Naive thymus-derived CD8-positive, alpha-beta T cell (primary cell): ENCODE measurements at regions not wholly inside any gene's neighbourhood (a gene's known extent, or its start where the extent isn't known, plus 50 kb on each side); places are given as distances from the start of the nearest gene placed in this dataset.

Experiments used
- ATAC-seq, 2 donors: fragments of 150-1000 bp; cut with Tn5 transposase in 1 of 2; sonication (Bioruptor Pico), chemical (Tn5 transposase) in 1 of 2; 1 replicate in 1 of 2; 2 replicates in 1 of 2; pipeline ENCODE4 v1.10.0; 2021; ENCODE audit warnings: mild to moderate bottlenecking in 2 of 2, moderate library complexity in 2 of 2
- POLR2A ChIA-PET: fragments of 350-600 bp; sonication (Branson Sonifier 250); formaldehyde crosslinking; loops from one replicate; lab custom pipeline; 2021; ENCODE audit warnings: antibody characterized with exemption; lab: Charles Lee
- DNase-seq, 10 donors: peaks; one replicate each; pipeline versions ENCODE4 v3.0.0 to v3.0.0-alpha.2; 2020 to 2022
- H3K27ac Mint-ChIP-seq, 10 donors: one replicate each; pipeline ENCODE4 v1.8.0; 2020 to 2022; ENCODE audit warnings: mild to moderate bottlenecking in 10 of 10, mixed read lengths in 10 of 10, moderate library complexity in 4 of 10, inconsistent platforms in 1 of 10
- H3K27me3 Mint-ChIP-seq, 5 donors: one replicate each; pipeline ENCODE4 v1.8.0; 2021 to 2022; ENCODE audit warnings: mixed read lengths in 5 of 5
- H3K36me3 Mint-ChIP-seq, 3 donors: one replicate each; pipeline ENCODE4 v1.8.0; 2020 to 2022; ENCODE audit warnings: mixed read lengths in 3 of 3, mild to moderate bottlenecking in 2 of 3, inconsistent platforms in 1 of 3
- H3K4me1 Mint-ChIP-seq, 4 donors: one replicate each; pipeline ENCODE4 v1.8.0; 2021 to 2022; ENCODE audit warnings: mixed read lengths in 4 of 4
- H3K4me3 Mint-ChIP-seq, 10 donors: one replicate each; pipeline ENCODE4 v1.8.0; 2020 to 2022; ENCODE audit warnings: mild to moderate bottlenecking in 10 of 10, mixed read lengths in 10 of 10, moderate library complexity in 6 of 10, inconsistent platforms in 1 of 10
- H3K9me3 Mint-ChIP-seq, 9 donors: one replicate each; pipeline ENCODE4 v1.8.0; 2020 to 2022; ENCODE audit warnings: mixed read lengths in 9 of 9, mild to moderate bottlenecking in 3 of 9, inconsistent platforms in 1 of 9, moderate library complexity in 1 of 9

GRCh38 chr3:115232167-115232566, 85.1 kb upstream of the ZBTB20 start:
- H3K9me3 Mint-ChIP-seq, result no peaks in the 10 kb centered on the region
- no peaks in the 10 kb centered on the region for H3K27me3 Mint-ChIP-seq
- no peak for ATAC-seq
- H3K4me3 Mint-ChIP-seq, result no peak overlapping the region
- POLR2A ChIA-PET, result interaction anchor here (0.7 kb wide), 1 partner anchor 530 kb away, joined by 3 read pairs; no protein-coding TSS in a partner anchor
- H3K27ac Mint-ChIP-seq, result no peak overlapping the region
- no peak for DNase-seq
- H3K36me3 Mint-ChIP-seq, result no peaks in the 10 kb centered on the region
- no peaks in the 10 kb centered on the region for H3K4me1 Mint-ChIP-seq

- Mint-ChIP-seq H3K36me3 (no peaks in the 10 kb centered on the region), H3K27me3 (no peaks in the 10 kb centered on the region), H3K27ac (no peak overlapping the region), H3K9me3 (no peaks in the 10 kb centered on the region), H3K4me3 (no peak overlapping the region), H3K4me1 (no peaks in the 10 kb centered on the region)
- DNase-seq (no peak), ATAC-seq (no peak)
- POLR2A ChIA-PET, result no interaction called here
Observed at GRCh38 chr3:115233021-115233420, 85.9 kb upstream of the ZBTB20 start.

- Mint-ChIP-seq H3K36me3 (peaks cover 0 to 2% (median 0%) of the 10 kb centered on the region in 3 donors), H3K4me1 (no peaks in the 10 kb centered on the region), H3K27me3 (no peaks in the 10 kb centered on the region), H3K9me3 (no peaks in the 10 kb centered on the region), H3K4me3 (no peak overlapping the region), H3K27ac (no peak overlapping the region)
- POLR2A ChIA-PET, result no interaction called here
- DNase-seq (no peak), ATAC-seq (no peak)
Observed at GRCh38 chr3:115236496-115236895, 89.4 kb upstream of the ZBTB20 start.

- no peaks in the 10 kb centered on the region for H3K4me1 Mint-ChIP-seq
- peaks cover 0 to 11% (median 0%) of the 10 kb centered on the region in 9 donors for H3K9me3 Mint-ChIP-seq
- peaks cover 0 to 3% (median 0%) of the 10 kb centered on the region in 5 donors for H3K27me3 Mint-ChIP-seq
- POLR2A ChIA-PET, result no interaction called here
- H3K27ac Mint-ChIP-seq, result no peak overlapping the region
- ATAC-seq (no peak), DNase-seq (no peak)
- peaks cover 0 to 9% (median 2%) of the 10 kb centered on the region in 3 donors for H3K36me3 Mint-ChIP-seq
- no peak overlapping the region for H3K4me3 Mint-ChIP-seq
Observed at GRCh38 chr3:115239717-115240116, 92.6 kb upstream of the ZBTB20 start.

GRCh38 chr3:115244350-115244749, 97.3 kb upstream of the ZBTB20 start:
- Mint-ChIP-seq H3K9me3 (peaks cover 0 to 11% (median 0%) of the 10 kb centered on the region in 9 donors), H3K27ac (no peak overlapping the region), H3K4me3 (no peak overlapping the region), H3K4me1 (no peaks in the 10 kb centered on the region), H3K36me3 (peaks cover 0 to 9% (median 2%) of the 10 kb centered on the region in 3 donors), H3K27me3 (peaks cover 0 to 3% (median 0%) of the 10 kb centered on the region in 5 donors)
- ATAC-seq (no peak), DNase-seq (no peak)
- POLR2A ChIA-PET, result no interaction called here

GRCh38 chr3:115245438-115245837, 98.3 kb upstream of the ZBTB20 start:
- no peak overlapping the region for H3K4me3 Mint-ChIP-seq

GRCh38 chr3:115245899-115246298, 98.8 kb upstream of the ZBTB20 start:
- DNase-seq, result no peak
- Mint-ChIP-seq H3K27ac (no peak overlapping the region), H3K27me3 (peaks cover 0 to 3% (median 0%) of the 10 kb centered on the region in 5 donors), H3K9me3 (peaks cover 0 to 11% (median 0%) of the 10 kb centered on the region in 9 donors), H3K36me3 (peaks cover 0 to 9% (median under 1%) of the 10 kb centered on the region in 3 donors), H3K4me1 (no peaks in the 10 kb centered on the region), H3K4me3 (no peak overlapping the region)
- POLR2A ChIA-PET, result no interaction called here
- no peak for ATAC-seq

More at GRCh38 chr3:115245438-115245837, 98.3 kb upstream of the ZBTB20 start:
- ATAC-seq, result no peak
- no peak for DNase-seq
- peaks cover 0 to 9% (median 2%) of the 10 kb centered on the region in 3 donors for H3K36me3 Mint-ChIP-seq
- H3K4me1 Mint-ChIP-seq, result no peaks in the 10 kb centered on the region
- POLR2A ChIA-PET, result no interaction called here
- H3K27ac Mint-ChIP-seq, result no peak overlapping the region
- H3K9me3 Mint-ChIP-seq, result peaks cover 0 to 11% (median 0%) of the 10 kb centered on the region in 9 donors
- H3K27me3 Mint-ChIP-seq, result peaks cover 0 to 3% (median 0%) of the 10 kb centered on the region in 5 donors

GRCh38 chr3:115246461-115247020, 99.5 kb upstream of the ZBTB20 start:
- Mint-ChIP-seq H3K27me3 (peaks cover 0 to 3% (median 0%) of the 10 kb centered on the region in 5 donors), H3K36me3 (peaks cover 0 to 9% (median 0%) of the 10 kb centered on the region in 3 donors)
- ATAC-seq, result no peak

GRCh38 chr3:115248274-115248673, 101.2 kb upstream of the ZBTB20 start:
- Mint-ChIP-seq H3K4me3 (no peak overlapping the region), H3K36me3 (peaks cover 0 to 4% (median 0%) of the 10 kb centered on the region in 3 donors), H3K27ac (no peak overlapping the region), H3K27me3 (peaks cover 0 to 2% (median 0%) of the 10 kb centered on the region in 5 donors), H3K9me3 (peaks cover 0 to 9% (median 0%) of the 10 kb centered on the region in 9 donors), H3K4me1 (no peaks in the 10 kb centered on the region)
- DNase-seq (no peak), ATAC-seq (no peak)
- POLR2A ChIA-PET, result no interaction called here

More at GRCh38 chr3:115246461-115247020, 99.5 kb upstream of the ZBTB20 start:
- no peak for DNase-seq
- Mint-ChIP-seq H3K9me3 (peaks cover 0 to 11% (median 0%) of the 10 kb centered on the region in 9 donors), H3K27ac (no peak overlapping the region), H3K4me1 (no peaks in the 10 kb centered on the region), H3K4me3 (no peak overlapping the region)
- POLR2A ChIA-PET, result interaction anchor here (0.6 kb wide), 1 partner anchor 18 kb away, joined by 3 read pairs; no protein-coding TSS in a partner anchor

GRCh38 chr3:115251509-115251908, 104.4 kb upstream of the ZBTB20 start:
- no peak for ATAC-seq
- Mint-ChIP-seq H3K4me3 (no peak overlapping the region), H3K9me3 (peaks cover 0 to 29% (median 12%) of the 10 kb centered on the region in 9 donors), H3K4me1 (no peaks in the 10 kb centered on the region), H3K36me3 (peaks cover 0 to 15% (median 4%) of the 10 kb centered on the region in 3 donors), H3K27ac (no peak overlapping the region), H3K27me3 (peaks cover 0 to 4% (median 0%) of the 10 kb centered on the region in 5 donors)
- POLR2A ChIA-PET, result no interaction called here
- no peak for DNase-seq

- Mint-ChIP-seq H3K27ac (no peak overlapping the region), H3K4me1 (no peaks in the 10 kb centered on the region), H3K36me3 (peaks cover 1 to 27% (median 4%) of the 10 kb centered on the region in 3 donors), H3K4me3 (no peak overlapping the region), H3K27me3 (peaks cover 0 to 10% (median 0%) of the 10 kb centered on the region in 5 donors), H3K9me3 (peaks cover 0 to 40% (median 23%) of the 10 kb centered on the region in 9 donors)
- no peak for DNase-seq
- POLR2A ChIA-PET, result no interaction called here
- no peak for ATAC-seq
Observed at GRCh38 chr3:115252679-115253078, 105.6 kb upstream of the ZBTB20 start.

GRCh38 chr3:115254492-115255196, 107.6 kb upstream of the ZBTB20 start:
- POLR2A ChIA-PET, result no interaction called here
- Mint-ChIP-seq H3K4me1 (no peaks in the 10 kb centered on the region), H3K27ac (no peak overlapping the region), H3K36me3 (peaks cover 1 to 38% (median 4%) of the 10 kb centered on the region in 3 donors), H3K4me3 (no peak overlapping the region), H3K27me3 (peaks cover 0 to 10% (median 0%) of the 10 kb centered on the region in 5 donors), H3K9me3 (peaks cover 0 to 55% (median 30%) of the 10 kb centered on the region in 9 donors)
- DNase-seq (no peak), ATAC-seq (no peak)

GRCh38 chr3:115255197-115255585, 108.1 kb upstream of the ZBTB20 start:
- ATAC-seq (no peak), DNase-seq (no peak)
- Mint-ChIP-seq H3K27me3 (peaks cover 0 to 10% (median 0%) of the 10 kb centered on the region in 5 donors), H3K36me3 (peaks cover 1 to 38% (median 4%) of the 10 kb centered on the region in 3 donors), H3K27ac (no peak overlapping the region), H3K9me3 (peaks cover 0 to 55% (median 30%) of the 10 kb centered on the region in 9 donors), H3K4me3 (no peak overlapping the region), H3K4me1 (no peaks in the 10 kb centered on the region)
- POLR2A ChIA-PET, result no interaction called here
